H9 (cell line): ENCODE measurements at regions not wholly inside any gene's neighbourhood (a gene's known extent, or its start where the extent isn't known, plus 50 kb on each side); places are given as distances from the start of the nearest gene placed in this dataset.

Source experiments
- DNase-seq: peaks from one replicate; pipeline ENCODE4 v3.0.0-alpha.2; 2017
- H2AFZ ChIP-seq: one replicate; pipeline ENCODE4 v1.6.1; 2013; ENCODE audit warnings: mild to moderate bottlenecking, low read length, control low read depth, moderate library complexity
- H2AK5ac ChIP-seq: 2 replicates; pipeline ENCODE4 v1.6.1; 2013; ENCODE audit warnings: low read length, control low read depth, mixed read lengths; ENCODE audit not compliant: insufficient read length
- H2BK120ac ChIP-seq: one replicate; pipeline ENCODE4 v1.6.1; 2013; ENCODE audit warnings: low read depth, mild to moderate bottlenecking, low read length, control low read depth, inconsistent platforms; ENCODE audit not compliant: poor library complexity, severe bottlenecking
- H2BK12ac ChIP-seq: 2 replicates; pipeline ENCODE4 v1.6.1; 2013; ENCODE audit warnings: low read length, control low read depth, mixed read lengths, low read depth; ENCODE audit not compliant: insufficient read length
- H2BK15ac ChIP-seq: 2 replicates; pipeline ENCODE4 v1.6.1; 2013; ENCODE audit warnings: low read depth, low read length, control low read depth
- H2BK20ac ChIP-seq: one replicate; pipeline ENCODE4 v1.6.1; 2013; ENCODE audit warnings: low read depth, mild to moderate bottlenecking, low read length, control low read depth, inconsistent platforms; ENCODE audit not compliant: poor library complexity, severe bottlenecking
- H2BK5ac ChIP-seq: 2 replicates; pipeline ENCODE4 v1.6.1; 2013; ENCODE audit warnings: low read length, control low read depth, mixed read lengths; ENCODE audit not compliant: insufficient read length
- H3K14ac ChIP-seq: 2 replicates; pipeline ENCODE4 v1.6.1; 2013; ENCODE audit warnings: low read length, control low read depth; ENCODE audit not compliant: insufficient read depth
- H3K18ac ChIP-seq: 2 replicates; pipeline ENCODE4 v1.6.1; 2013; ENCODE audit warnings: low read depth, mild to moderate bottlenecking, mixed read lengths, low read length, control low read depth; ENCODE audit not compliant: insufficient read length
- H3K23ac ChIP-seq: 2 replicates; pipeline ENCODE4 v1.6.1; 2013; ENCODE audit warnings: low read length, control low read depth, mixed read lengths, low read depth; ENCODE audit not compliant: insufficient read length
- H3K23me2 ChIP-seq: 2 replicates; pipeline ENCODE4 v1.6.1; 2013; ENCODE audit warnings: low read depth, mild to moderate bottlenecking, mixed read lengths, low read length, control low read depth; ENCODE audit not compliant: insufficient read length, poor library complexity, severe bottlenecking
- H3K27ac ChIP-seq: 2 replicates; pipeline ENCODE4 v1.5.1; 2013; ENCODE audit warnings: low read length, control low read depth, mixed read lengths, low read depth; ENCODE audit not compliant: insufficient read length
- H3K27me3 ChIP-seq: 2 replicates; pipeline ENCODE4 v1.6.1; 2013; ENCODE audit warnings: low read length, control low read depth, inconsistent platforms; ENCODE audit not compliant: insufficient read depth
- H3K4ac ChIP-seq: 2 replicates; pipeline ENCODE4 v1.6.1; 2013; ENCODE audit warnings: low read depth, mild to moderate bottlenecking, control low read depth, inconsistent platforms, low read length, moderate library complexity
- H3K4me1 ChIP-seq: 2 replicates; pipeline ENCODE4 v1.6.1; 2013; ENCODE audit warnings: low read length, control low read depth, inconsistent platforms; ENCODE audit not compliant: insufficient read depth
- H3K4me2 ChIP-seq: 2 replicates; pipeline ENCODE4 v1.6.1; 2013; ENCODE audit warnings: low read length, control low read depth, mixed read lengths; ENCODE audit not compliant: insufficient read length, insufficient read depth
- H3K56ac ChIP-seq: 2 replicates; pipeline ENCODE4 v1.6.1; 2013; ENCODE audit warnings: low read depth, mild to moderate bottlenecking, mixed read lengths, low read length, control low read depth; ENCODE audit not compliant: insufficient read length
- H3K79me1 ChIP-seq: 2 replicates; pipeline ENCODE4 v1.6.1; 2013; ENCODE audit warnings: low read depth, mild to moderate bottlenecking, moderate library complexity, low read length, control low read depth, inconsistent platforms; ENCODE audit not compliant: insufficient read depth, poor library complexity, severe bottlenecking
- H3K79me2 ChIP-seq: 2 replicates; pipeline ENCODE4 v1.6.1; 2013; ENCODE audit warnings: low read length, control low read depth, inconsistent platforms; ENCODE audit not compliant: insufficient read depth
- H3K9ac ChIP-seq: 2 replicates; pipeline ENCODE4 v1.6.1; 2013; ENCODE audit warnings: low read length, control low read depth, mixed read lengths; ENCODE audit not compliant: insufficient read length; ENCODE audit errors: extremely low read depth
- H3K9me3 ChIP-seq: one replicate; pipeline ENCODE4 v1.6.1; 2013; ENCODE audit warnings: low read depth, low read length, inconsistent platforms; ENCODE audit not compliant: control insufficient read depth
- H3T11ph ChIP-seq: one replicate; pipeline ENCODE4 v1.6.1; 2013; ENCODE audit warnings: mild to moderate bottlenecking, low read length, control low read depth, inconsistent platforms
- H4K20me1 ChIP-seq: one replicate; pipeline ENCODE4 v1.6.1; 2013; ENCODE audit not compliant: control insufficient read depth, insufficient read length, insufficient read depth
- H4K5ac ChIP-seq: 2 replicates; pipeline ENCODE4 v1.6.1; 2013; ENCODE audit warnings: low read depth, mild to moderate bottlenecking, mixed read lengths, low read length, control low read depth; ENCODE audit not compliant: insufficient read length
- H4K8ac ChIP-seq: replicated peaks from 2 replicates; pipeline ENCODE4 v1.6.1; 2013; ENCODE audit warnings: low read length, control low read depth, mixed read lengths, low read depth; ENCODE audit not compliant: insufficient read length
- H4K91ac ChIP-seq: 2 replicates; pipeline ENCODE4 v1.6.1; 2013; ENCODE audit warnings: low read depth, mild to moderate bottlenecking, moderate library complexity, mixed read lengths, low read length, control low read depth; ENCODE audit not compliant: insufficient read length
- H3K27ac Mint-ChIP-seq, 3 experiments: 2 replicates in 2 of 3; 3 replicates in 1 of 3; pipeline ENCODE4 v1.8.0; 2020 to 2021; ENCODE audit warnings: mixed read lengths in 3 of 3, mild to moderate bottlenecking in 1 of 3, moderate library complexity in 1 of 3
- H3K27me3 Mint-ChIP-seq: 2 replicates; pipeline ENCODE4 v1.8.0; 2021; ENCODE audit warnings: low read depth, mild to moderate bottlenecking, moderate library complexity, mixed read lengths
- H3K36me3 Mint-ChIP-seq, 3 experiments: 2 replicates in 2 of 3; 3 replicates in 1 of 3; pipeline ENCODE4 v1.8.0; 2020 to 2021; ENCODE audit warnings: low read depth in 3 of 3, mixed read lengths in 3 of 3; ENCODE audit not compliant: insufficient read depth in 1 of 3
- H3K4me1 Mint-ChIP-seq, 2 experiments: 2 replicates each; pipeline ENCODE4 v1.8.0; 2020; ENCODE audit warnings: mixed read lengths in 2 of 2
- H3K4me3 Mint-ChIP-seq, 2 experiments: 2 replicates in 1 of 2; 3 replicates in 1 of 2; pipeline ENCODE4 v1.8.0; 2020 to 2021; ENCODE audit warnings: mild to moderate bottlenecking in 2 of 2, mixed read lengths in 2 of 2, moderate library complexity in 1 of 2
- H3K9me3 Mint-ChIP-seq, 2 experiments: 2 replicates in 1 of 2; 3 replicates in 1 of 2; pipeline ENCODE4 v1.8.0; 2020; ENCODE audit warnings: mild to moderate bottlenecking in 2 of 2, mixed read lengths in 2 of 2, moderate library complexity in 1 of 2
- WGBS: extraction: QIAGEN DNeasy Blood & Tissue Kit; methylation state at CpG from one replicate; pipeline ENCODE4 v1.1.7; 2013; ENCODE audit warnings: missing lambda C conversion rate, low lambda C conversion rate, mixed read lengths; ENCODE audit not compliant: insufficient read length; ENCODE audit errors: extremely low coverage; 5-methylcytosine and 5-hydroxymethylcytosine counted together
- TF ChIP-seq, protein P1 (sequence below): fragments of 200-600 bp; sonication (generic); conservative IDR thresholded peaks from 3 replicates; pipeline ENCODE4 v1.8.0; 2021; ENCODE audit warnings: antibody characterized with exemption, mild to moderate bottlenecking

DNA sequence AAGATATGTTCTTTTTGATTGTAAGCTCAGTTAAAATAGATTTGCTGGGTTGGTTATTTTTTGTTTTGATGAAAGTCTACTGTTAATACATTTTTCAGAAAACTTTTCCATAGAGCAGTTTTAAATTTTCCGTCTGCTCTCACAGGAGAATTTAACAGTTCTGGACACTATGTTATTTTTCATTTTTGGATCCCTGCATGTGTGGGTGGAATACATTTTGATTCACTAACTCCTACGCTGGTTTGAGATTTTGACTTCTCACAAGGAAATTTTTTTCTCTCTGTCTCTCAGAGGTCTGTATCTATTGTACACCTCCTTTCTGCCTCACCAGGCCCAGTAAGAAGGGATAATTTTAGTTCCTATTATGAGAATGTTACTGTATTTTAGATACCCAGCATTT, 502.4 kb downstream of the CDH10 start:
- no peak overlapping the region for H2BK5ac ChIP-seq
- no peaks in the 10 kb centered on the region for H3K27me3 ChIP-seq
- no peak overlapping the region for H2BK15ac ChIP-seq
- WGBS = no CpG with 5 or more reads among the region's 2 CpGs
- H2AK5ac ChIP-seq = no peak overlapping the region
- H3K14ac ChIP-seq = no peak overlapping the region
- H3T11ph ChIP-seq = no peak overlapping the region
- no peaks in the 10 kb centered on the region for H3K36me3 Mint-ChIP-seq
- no peaks in the 10 kb centered on the region for H3K9me3 ChIP-seq
- no peak overlapping the region for H2BK20ac ChIP-seq
- H3K27me3 Mint-ChIP-seq = no peaks in the 10 kb centered on the region
- no peaks in the 10 kb centered on the region for H4K20me1 ChIP-seq
- H3K79me1 ChIP-seq = no peaks in the 10 kb centered on the region
- H3K56ac ChIP-seq = no peak overlapping the region
- no peaks in the 10 kb centered on the region for H3K4me1 Mint-ChIP-seq
- no peak for DNase-seq
- no peak overlapping the region for H3K27ac Mint-ChIP-seq
- H4K91ac ChIP-seq = no peak overlapping the region
- H3K23ac ChIP-seq = no peak overlapping the region
- no peak overlapping the region for H3K4me3 Mint-ChIP-seq
- TF ChIP-seq, protein P1, sequence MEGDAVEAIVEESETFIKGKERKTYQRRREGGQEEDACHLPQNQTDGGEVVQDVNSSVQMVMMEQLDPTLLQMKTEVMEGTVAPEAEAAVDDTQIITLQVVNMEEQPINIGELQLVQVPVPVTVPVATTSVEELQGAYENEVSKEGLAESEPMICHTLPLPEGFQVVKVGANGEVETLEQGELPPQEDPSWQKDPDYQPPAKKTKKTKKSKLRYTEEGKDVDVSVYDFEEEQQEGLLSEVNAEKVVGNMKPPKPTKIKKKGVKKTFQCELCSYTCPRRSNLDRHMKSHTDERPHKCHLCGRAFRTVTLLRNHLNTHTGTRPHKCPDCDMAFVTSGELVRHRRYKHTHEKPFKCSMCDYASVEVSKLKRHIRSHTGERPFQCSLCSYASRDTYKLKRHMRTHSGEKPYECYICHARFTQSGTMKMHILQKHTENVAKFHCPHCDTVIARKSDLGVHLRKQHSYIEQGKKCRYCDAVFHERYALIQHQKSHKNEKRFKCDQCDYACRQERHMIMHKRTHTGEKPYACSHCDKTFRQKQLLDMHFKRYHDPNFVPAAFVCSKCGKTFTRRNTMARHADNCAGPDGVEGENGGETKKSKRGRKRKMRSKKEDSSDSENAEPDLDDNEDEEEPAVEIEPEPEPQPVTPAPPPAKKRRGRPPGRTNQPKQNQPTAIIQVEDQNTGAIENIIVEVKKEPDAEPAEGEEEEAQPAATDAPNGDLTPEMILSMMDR = no peak
- H2BK120ac ChIP-seq = no peak overlapping the region
- H4K8ac ChIP-seq = no peak overlapping the region
- H3K4me2 ChIP-seq = no peak overlapping the region
- H3K4me1 ChIP-seq = no peaks in the 10 kb centered on the region
- H3K23me2 ChIP-seq = no peaks in the 10 kb centered on the region
- no peak overlapping the region for H2BK12ac ChIP-seq
- no peak overlapping the region for H3K27ac ChIP-seq
- H2AFZ ChIP-seq = no peak overlapping the region
- no peak overlapping the region for H3K18ac ChIP-seq
- H3K4ac ChIP-seq = no peak overlapping the region
- H3K79me2 ChIP-seq = no peaks in the 10 kb centered on the region
- no peak overlapping the region for H3K9ac ChIP-seq
- H3K9me3 Mint-ChIP-seq = no peaks in the 10 kb centered on the region
- H4K5ac ChIP-seq = no peak overlapping the region
